ENCODE measurements at regions not wholly inside any gene's neighbourhood (a gene's known extent, or its start where the extent isn't known, plus 50 kb on each side); places are given as distances from the start of the nearest gene placed in this dataset.

DNA sequence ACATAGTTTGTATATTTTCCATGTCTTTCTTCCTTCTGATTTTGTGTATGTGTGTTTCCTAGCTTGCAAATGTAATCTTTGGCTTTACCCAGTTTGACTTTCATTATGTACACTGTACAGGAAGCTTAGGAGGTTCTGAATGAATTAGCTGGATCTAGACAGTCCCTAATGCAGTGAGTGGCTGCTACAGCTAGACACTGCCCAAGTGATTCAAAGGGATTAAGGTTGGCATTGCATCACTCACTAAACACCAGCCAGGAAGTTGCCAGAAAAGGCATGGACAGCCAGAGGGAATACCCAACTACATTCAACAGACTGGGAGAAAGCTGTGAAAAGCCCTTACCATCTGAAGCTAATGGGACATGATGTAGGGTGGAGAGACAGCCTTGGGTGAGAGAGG lies 316.0 kb upstream of the MEX3C start:
- no peak for TF ChIP-seq CTCF (IDR thresholded peaks at IDR 0.05)
- TF ChIP-seq EZH2 (IDR thresholded peaks at IDR 0.05) = no peak

Measured in neural progenitor cell (in vitro differentiated cells).